Fibroblast of skin of right biceps (primary cell): ENCODE measurements at regions not wholly inside any gene's neighbourhood (a gene's known extent, or its start where the extent isn't known, plus 50 kb on each side); places are given as distances from the start of the nearest gene placed in this dataset.
A peak's percentile ranks its signal among the peaks of the same experiment; 100 is the strongest.

Experiments
- DNase-seq: peaks from one replicate; pipeline ENCODE4 v3.0.0-alpha.2; 2013

DNA sequence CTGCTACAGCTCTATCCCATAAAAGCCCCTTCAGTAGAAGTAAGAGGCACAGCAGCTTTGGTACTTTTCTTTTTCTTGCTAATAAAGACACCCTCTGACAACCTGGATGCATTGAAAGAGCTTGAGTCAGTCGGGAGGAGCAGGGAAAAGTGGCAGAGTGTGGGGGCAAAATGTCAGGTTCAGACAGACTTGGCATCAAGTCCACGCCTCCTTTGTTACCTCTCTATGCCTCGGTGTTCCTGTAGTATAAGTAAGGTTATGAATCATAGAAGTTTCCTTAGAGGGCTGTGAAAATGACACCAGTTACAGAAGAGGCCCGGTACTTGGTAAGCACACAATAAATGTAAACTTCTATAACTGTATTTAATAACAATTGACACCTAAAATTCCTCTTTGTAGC is 133.9 kb downstream of the ESM1 start:
- DNase-seq, result no peak

GRCh38 chr5:54848581-54848980 is 136.8 kb downstream of the ESM1 start:
- DNase-seq, result no peak

- peak; percentile 75 for DNase-seq
Measured at GRCh38 chr5:54845567-54845941, 139.8 kb downstream of the ESM1 start.

DNA sequence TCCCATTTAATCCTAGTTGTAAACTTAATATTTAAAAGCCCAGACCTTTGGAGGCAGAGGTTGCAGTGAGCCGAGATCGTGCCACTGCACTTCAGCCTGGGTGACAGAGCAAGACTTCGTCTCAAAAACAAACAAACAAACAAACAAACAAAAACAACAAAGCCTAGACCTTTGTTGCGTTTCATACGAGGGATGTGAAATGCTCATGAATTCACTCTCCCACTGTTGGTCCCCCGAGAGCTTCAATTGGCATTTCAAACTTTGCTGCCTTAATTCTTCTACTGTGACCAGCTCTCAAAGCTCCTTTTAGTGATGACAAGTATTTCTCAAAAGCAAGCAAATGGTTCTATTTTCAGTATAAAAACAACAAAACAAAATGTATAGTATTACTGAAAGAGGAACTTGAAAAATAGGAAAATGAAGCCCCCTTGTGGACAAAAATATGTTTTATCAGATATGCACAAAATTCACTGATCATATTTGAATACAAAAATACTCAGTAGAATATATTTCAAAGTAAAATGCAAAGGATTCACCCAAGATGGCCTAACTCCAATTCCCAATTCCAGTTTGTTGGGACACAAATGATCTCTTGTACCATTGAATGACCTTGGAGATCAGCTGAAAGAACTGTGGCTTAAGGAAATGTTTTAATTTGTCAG is 140.4 kb downstream of the ESM1 start:
- DNase-seq, result peak; percentile 71

GRCh38 chr5:54844266-54844665 is 141.1 kb downstream of the ESM1 start:
- DNase-seq, result no peak

DNA sequence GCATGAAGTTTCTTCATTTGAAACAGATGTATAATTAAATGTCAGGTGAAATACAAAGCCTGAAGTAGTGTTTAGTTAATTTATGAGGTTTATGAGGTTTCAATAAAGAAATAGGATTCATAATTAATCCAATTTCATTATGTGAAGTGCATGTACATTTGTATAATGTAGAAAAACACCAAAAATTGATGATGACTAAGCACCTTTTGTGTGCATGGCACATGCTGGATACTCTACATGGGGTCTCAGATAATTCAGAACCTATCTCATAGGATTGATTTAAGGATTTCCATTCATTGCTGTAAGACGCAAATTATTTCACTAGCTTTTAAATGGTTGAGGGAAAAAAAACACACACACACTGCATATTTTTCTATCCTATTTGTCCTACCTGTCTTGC is 143.9 kb downstream of the ESM1 start:
- no peak for DNase-seq

DNA sequence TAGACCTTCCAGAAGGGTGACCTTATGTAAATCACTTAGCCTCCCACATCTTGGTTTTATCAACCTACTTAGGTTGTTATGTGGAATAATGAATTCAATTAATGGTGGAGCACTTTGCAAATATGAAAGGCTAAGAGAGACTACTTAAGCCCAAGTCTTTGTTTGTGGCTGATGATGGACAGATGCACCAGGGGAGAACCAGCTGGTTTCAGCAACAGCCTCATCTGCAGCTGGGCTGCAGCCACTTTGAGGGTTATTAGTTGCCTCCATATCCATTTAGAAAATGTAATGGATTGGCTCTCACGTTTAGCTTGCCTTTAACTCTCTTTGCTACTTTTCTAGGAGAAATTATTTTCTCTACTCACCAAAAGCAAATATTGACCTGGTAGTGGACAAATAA is 146.6 kb downstream of the ESM1 start:
- DNase-seq, result no peak

GRCh38 chr5:54837981-54838380 is 147.4 kb downstream of the ESM1 start:
- no peak for DNase-seq

- no peak for DNase-seq
Measured at GRCh38 chr5:54837093-54837492, 148.3 kb downstream of the ESM1 start.

GRCh38 chr5:54835647-54836046 is 149.7 kb downstream of the ESM1 start:
- peak; percentile 60 for DNase-seq

- no peak for DNase-seq
Measured at GRCh38 chr5:54834121-54834842, 151.1 kb downstream of the ESM1 start.

DNA sequence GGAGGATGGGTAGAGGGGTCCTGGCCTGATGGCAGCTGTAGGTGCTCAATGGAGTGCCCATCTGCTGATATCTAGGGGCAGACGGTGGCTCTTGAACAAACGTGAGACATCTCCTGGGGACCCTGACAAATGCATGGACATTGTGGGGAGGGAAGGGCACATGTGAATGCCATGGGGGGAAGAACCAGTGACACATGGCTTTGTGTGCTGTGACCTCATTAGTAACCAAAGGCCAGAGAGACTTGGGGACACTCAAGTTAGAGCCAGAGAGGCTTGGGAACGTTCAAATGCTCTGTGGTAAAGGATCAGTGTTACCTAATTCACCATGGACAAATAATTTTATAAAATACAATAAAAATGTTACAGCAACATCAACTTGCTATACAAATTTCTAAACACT is 151.8 kb downstream of the ESM1 start:
- DNase-seq, result no peak

DNA sequence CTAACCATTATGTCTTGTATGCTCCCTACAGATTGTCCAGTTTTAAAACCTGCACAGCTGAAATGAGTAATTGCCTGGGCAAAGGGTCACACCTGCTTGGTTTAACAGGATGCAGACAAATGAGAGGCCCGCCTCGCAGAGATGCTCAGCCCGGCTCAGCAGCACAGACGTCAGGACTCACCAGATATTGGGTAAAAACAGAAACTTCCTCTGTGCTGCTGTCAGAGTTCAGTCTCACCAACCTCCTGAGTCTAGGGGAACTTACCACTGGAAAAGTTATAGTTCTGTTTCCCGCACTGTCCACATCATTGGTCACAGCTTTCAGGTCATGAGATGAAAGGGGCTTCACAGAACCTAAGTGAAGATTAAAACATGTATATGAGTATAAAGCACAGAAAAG is 152.5 kb downstream of the ESM1 start:
- no peak for DNase-seq

GRCh38 chr5:54832045-54832444 is 153.3 kb downstream of the ESM1 start:
- peak; percentile 55 for DNase-seq

DNA sequence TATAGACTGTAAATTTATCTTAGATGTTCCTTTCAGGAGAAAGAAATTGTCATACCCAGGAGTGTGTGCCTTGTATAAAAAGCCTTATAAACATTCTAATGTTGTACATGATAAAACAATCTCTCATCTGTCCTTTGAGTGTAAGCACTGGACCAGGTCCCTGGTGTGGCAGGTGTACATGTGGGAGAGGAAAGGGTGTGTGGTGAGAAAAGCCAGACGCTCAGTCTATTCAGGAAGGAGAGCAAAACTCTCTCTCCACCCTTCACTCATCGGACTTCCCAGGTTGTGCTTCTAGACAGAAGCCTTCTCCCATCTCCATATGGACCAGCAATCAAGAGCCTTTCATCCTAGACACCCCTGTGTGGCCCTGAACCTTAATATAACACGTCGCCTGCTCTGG is 154.2 kb downstream of the ESM1 start:
- no peak for DNase-seq

DNA sequence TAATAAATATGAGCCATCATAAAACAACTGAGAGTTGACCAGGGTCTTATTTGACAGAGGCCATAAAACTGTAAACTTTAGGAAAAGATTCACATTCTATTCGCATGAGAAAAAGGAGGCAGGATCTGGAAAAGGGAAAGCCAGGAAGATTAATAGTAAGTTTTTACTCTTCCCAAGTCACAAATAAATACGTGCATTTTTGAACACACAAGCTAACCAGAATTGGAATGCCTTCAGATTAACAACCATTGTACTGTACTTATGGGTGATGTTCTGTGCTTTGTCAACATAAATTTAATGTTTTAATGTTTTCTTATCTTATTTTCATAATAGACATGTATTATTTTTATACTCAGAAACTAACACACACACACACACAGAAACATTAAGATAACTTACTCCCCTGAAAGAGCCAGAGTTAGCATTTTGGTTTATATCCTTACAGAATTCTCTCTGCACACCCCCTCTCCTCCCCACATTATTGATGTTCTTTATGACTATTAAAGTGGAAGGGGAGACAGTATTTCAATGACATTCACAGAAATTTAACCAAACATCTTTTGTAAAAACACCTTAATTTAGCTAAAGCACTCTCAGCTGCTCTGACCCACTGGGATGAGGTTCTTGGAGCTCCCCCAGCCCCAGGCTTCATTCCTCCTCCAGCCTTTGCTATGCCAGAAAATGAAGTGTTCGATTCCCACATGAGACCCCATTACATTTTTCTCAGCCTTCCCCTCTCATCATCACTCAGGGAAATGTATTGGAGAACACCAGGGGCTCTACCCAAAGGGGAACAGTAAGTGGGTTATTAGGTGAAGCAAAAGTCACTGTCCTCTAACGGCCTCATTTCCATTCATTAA is 155.5 kb downstream of the ESM1 start:
- no peak for DNase-seq

DNA sequence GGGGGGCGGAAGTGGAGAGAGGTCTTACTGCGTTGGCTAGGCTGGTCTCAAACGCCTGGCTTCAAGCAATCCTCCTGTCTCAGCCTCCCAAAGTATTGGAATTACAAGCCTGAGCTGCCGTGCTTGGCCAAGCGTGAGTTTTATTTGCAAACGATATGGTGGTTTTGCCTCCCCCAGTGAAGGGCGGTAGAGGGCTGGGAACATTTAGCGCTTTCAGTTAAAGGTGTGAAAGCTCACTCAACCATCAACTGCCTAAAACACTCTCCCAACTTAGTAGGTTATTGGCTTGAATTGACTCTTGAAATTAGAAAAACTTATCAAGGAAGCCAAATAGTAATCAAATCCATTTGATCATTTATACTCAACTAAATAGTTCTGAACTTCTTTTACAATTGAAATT is 156.3 kb downstream of the ESM1 start:
- no peak for DNase-seq

DNA sequence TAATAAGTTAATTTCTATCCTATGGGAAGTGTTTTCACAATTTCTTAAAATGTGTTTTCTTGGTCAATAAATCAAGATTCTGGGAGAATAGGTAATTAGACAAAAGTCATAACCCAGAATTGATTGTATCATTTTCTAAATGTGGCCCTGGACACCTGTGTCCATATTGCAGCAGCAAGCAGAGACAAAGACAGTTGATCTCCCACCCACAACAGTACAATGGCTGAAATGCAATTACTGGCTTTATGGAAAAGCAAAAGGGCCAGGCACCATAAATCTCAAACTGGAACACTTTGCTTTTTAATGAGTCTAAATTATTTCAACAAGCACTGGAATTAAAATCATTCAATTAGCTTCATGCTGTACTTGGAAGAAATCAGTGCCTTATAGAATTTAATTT is 157.2 kb downstream of the ESM1 start:
- no peak for DNase-seq

DNA sequence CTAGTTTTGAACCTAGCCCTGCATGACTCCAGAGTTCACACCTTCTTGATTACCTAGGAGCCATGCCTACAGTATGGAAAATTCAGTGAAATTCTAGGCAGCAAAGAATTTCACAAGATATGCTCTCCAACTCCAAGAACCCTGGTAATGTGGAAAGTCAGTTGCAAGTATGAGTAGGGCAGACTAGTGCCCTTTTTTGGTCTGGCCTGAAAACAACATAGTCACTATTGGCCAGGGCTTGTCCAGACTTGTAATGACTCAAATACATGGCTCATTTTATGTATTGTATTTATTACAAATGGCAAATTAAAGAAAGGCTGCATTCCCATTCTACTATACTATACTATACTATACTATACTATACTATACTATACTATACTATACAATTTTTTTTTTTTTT is 160.4 kb downstream of the ESM1 start:
- DNase-seq, result peak; percentile 38

DNA sequence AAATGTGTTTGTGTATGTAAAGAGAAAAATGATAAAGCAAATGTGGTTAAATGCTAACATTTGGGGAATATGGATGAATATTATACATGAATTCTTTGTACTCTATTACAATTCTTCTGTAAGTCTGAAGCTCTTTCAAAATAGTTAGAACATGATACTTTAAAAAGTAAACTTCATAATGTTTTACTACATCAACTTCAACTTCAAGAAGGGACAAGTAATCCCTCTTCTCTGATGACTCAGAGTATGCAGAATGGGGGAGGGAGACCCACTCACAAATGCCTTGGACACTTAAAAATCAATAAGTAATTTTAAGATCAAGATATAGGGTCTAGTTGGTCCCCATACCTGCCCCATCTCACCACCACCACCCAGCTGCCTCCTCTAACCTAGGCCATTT is 162.4 kb downstream of the ESM1 start:
- DNase-seq, result peak; percentile 10

DNA sequence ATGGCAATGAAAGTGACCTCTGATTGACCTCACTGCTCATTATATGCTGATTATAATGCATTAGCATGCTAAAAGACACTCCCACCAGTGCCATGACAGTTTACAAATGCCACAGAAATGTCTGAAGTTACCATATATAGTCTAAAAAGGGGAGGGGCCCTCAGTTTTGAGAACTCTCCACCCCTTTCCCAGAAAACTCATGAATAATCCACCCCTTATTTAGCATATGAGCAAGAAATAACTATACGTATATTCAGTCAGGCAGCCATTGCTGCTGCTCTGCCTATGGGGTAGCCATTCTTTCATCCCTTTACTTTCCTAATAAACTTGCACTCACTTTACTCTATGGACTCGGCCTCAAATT is 163.1 kb downstream of the ESM1 start:
- DNase-seq, result peak; percentile 41

GRCh38 chr5:54821445-54822323 is 163.7 kb downstream of the ESM1 start:
- no peak for DNase-seq
